GM21529 (cell line): ENCODE measurements at regions not wholly inside any gene's neighbourhood (a gene's known extent, or its start where the extent isn't known, plus 50 kb on each side); places are given as distances from the start of the nearest gene placed in this dataset.

Experiments
- ATAC-seq: cut with Tn5 transposase; IDR thresholded peaks from one replicate; pipeline ENCODE4 v1.9.1; 2021; ENCODE audit not compliant: unreplicated experiment

DNA sequence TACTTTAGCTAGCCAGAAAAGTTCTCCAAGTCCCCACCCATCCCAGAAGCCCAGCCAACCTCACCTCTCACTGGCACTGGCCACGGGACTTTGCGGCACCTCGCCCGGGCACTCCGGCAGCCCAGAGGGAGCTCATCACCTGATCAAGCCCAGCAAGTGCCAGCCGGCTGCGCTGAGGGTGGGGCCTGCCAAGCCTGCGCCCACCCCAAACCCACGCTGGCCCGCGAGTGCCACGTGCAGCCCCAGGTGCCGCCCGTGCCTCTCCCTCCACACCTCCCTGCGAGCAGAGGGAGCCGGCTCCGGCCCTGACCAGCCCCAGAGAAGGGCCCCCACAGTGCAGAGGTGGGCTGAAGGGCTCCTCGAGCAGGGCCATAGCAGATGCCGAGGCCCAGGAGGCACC lies 585.0 kb upstream of the HS6ST1 start:
- no peak for ATAC-seq

GRCh38 chr2:128911276-128911675 lies 592.6 kb upstream of the HS6ST1 start:
- no peak for ATAC-seq

- no peak for ATAC-seq
Observed at GRCh38 chr2:128914320-128914719, 595.7 kb upstream of the HS6ST1 start.

DNA sequence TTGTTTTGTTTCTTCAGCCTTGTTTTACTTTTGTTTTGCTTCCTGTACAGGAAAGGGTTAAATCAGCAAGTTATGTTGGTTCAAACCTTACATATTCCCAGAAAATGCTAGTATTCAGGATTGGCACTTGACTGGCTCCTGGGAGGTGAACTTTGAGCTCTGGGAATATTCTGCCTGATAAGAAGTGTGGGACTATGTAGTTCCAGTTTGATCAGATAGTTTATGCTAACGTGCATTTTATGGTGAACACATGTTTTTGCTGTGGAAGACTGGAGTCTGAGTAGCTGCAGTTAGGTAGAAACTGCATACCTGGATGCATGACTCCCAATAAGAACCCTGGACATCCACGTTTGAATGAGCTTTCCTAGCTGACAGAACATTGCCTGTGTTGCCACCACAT lies 603.1 kb upstream of the HS6ST1 start:
- no peak for ATAC-seq

DNA sequence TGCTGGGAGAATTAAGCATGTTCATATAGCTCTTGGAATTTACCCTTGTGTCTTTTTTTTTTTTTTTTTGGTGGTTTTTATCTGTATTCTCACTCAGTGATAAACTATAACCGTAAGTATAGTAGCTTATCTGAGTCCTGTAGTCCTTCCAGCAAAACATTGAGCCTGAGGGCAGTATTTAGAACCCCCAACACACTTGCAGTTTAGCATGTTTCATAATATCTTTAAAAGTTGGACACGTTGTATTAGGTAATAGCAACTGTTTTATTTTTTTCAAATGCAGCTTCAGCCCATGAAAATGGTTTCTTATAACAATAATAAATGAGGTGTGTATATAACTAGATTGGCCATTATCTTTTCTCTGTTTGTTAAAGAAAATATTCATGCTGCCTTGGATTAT lies 603.5 kb upstream of the HS6ST1 start:
- no peak for ATAC-seq

GRCh38 chr2:128925631-128926030 lies 607.0 kb upstream of the HS6ST1 start:
- no peak for ATAC-seq

DNA sequence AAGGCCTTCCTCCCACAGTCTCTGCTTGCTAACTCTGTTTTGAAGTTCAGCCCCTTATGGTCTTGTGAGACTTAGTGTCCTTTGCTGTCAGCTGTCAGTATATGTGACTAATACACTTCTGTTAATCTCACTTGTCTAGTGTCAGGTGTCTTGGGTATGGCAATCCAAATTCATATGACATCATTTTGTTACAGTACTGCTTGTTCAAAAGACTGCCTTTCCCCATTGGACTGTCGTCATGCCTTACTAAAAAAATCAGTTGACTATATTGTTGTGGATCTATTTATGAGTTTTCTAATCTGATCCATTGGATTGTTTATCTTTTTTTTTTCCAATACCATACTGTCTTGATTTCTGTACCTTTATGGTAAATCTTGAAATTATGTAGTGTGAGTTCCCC lies 611.4 kb upstream of the HS6ST1 start:
- ATAC-seq = no peak

- ATAC-seq = no peak
Observed at GRCh38 chr2:128940378-128940777, 621.7 kb upstream of the HS6ST1 start.

- ATAC-seq = no peak
Observed at GRCh38 chr2:128941751-128942150, 623.1 kb upstream of the HS6ST1 start.

DNA sequence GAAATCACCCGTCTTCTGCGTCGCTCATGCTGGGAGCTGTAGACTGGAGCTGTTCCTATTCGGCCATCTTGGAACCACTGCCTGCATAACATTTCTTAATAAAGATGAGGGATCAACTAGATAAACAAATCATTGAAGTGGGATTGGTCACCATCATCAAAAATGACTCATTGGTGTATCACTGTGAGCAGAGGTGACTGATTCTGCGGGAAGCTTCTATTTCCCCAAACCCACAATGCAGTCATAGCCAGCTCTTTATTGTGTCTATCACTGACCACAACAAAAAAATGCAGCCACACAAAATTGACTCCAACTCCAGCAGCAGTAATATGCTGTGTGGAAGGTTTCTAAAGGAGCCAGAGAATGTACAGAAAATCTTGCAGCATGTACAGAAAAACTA lies 630.7 kb upstream of the HS6ST1 start:
- ATAC-seq = no peak

DNA sequence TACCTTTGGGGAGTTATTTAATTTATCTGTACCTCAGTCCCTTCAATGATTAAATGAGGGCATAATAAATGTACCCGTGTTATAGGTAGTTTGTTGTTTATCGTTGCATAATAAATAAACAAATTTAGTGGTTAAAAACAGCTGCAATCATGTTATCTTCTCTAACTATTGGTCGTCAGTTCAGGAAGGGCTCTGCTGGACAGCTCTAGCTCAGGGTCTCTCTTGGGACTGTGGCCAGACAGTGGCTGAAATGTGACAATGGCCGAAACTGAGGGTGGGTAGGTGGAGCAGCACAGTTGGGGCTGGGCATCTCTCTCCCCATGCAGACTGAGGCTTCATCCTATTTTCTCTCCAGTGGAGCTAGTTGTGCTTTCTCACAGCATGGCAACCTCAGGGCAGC lies 632.1 kb upstream of the HS6ST1 start:
- no peak for ATAC-seq

DNA sequence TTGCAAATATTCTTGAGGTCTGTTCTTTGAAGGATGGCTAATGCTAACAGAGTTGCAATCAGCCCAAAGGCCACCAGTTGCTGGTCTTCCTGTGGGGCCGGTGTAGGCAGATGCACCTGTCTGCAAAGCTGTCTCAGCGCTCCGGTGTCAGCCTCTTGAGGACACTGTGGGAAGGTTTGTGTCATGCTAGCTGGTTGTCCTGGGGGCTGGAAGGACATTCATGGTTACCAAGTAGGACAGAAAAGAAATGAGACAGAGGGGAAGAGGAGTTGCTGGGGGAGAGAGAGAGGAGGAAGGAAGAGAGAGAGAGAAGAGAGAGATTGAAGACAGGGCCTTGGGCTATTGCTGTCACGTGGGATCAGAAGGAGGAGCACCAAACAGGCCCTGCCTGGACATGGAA lies 639.6 kb upstream of the HS6ST1 start:
- no peak for ATAC-seq

DNA sequence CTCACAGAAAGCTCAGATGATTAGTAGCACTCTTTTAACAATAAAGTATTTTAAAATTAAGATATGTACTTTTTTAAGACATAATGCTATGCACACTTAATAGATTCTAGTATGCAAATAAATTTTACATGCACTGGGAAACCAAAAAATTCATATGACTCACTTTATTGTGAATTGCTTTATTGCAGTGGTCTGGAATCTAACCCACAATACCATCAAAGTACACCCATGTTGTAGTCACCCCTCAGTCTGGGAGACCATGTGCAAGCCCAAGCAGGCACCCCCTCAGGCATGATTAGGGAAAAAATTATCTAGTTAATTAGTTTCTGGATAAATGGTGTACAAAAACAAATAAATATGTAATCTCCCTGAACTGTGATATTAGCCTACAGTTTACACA lies 649.0 kb upstream of the HS6ST1 start:
- no peak for ATAC-seq

- no peak for ATAC-seq
Observed at GRCh38 chr2:128969374-128969773, 650.7 kb upstream of the HS6ST1 start.

GRCh38 chr2:128970332-128971116 lies 651.9 kb upstream of the HS6ST1 start:
- ATAC-seq = no peak

GRCh38 chr2:128973566-128973965 lies 654.9 kb upstream of the HS6ST1 start:
- no peak for ATAC-seq

GRCh38 chr2:128978212-128978611 lies 659.5 kb upstream of the HS6ST1 start:
- ATAC-seq = no peak

DNA sequence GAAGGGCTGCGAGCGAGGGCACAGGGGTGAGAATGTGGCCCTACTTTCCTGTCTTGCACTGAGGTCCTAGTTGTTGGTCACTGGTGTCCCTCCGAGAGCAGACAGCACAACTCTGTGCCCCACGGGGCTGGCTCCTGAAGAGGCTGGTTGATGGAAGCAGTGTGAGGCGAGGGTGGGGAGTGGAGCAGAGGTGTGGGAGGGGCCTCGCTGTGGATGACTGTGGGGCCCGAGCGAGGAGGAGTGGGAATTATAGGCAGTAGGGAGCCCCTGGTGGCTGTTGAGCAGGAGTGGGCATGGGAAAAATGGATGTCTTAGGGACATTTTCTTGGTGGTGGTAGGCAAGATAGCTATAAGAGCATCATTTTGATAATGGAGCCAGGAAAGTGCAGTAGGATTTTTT lies 660.5 kb upstream of the HS6ST1 start:
- no peak for ATAC-seq

GRCh38 chr2:128980475-128980874 lies 661.8 kb upstream of the HS6ST1 start:
- no peak for ATAC-seq

GRCh38 chr2:128981353-128981752 lies 662.7 kb upstream of the HS6ST1 start:
- ATAC-seq = no peak

DNA sequence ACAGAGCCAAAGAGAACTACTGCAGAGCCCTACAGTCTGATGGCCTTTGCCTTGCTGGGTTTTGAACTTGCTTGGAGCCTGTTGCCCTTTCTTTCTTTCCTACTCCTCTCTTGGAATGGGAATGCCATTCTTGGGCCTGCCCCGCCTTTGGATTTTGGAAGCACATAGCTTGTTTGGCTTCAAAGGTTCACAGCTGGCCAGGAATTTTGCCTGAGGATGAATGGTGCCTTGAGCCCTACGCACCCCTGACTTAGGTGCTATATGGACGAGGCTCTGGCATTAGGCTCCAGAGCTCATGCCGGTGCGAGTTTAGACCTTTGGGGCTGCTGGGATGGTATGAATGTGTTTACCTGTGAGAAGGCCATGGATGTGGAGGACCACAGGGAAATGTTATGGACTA lies 663.3 kb upstream of the HS6ST1 start:
- no peak for ATAC-seq

- no peak for ATAC-seq
Observed at GRCh38 chr2:128982670-128983069, 664.0 kb upstream of the HS6ST1 start.

DNA sequence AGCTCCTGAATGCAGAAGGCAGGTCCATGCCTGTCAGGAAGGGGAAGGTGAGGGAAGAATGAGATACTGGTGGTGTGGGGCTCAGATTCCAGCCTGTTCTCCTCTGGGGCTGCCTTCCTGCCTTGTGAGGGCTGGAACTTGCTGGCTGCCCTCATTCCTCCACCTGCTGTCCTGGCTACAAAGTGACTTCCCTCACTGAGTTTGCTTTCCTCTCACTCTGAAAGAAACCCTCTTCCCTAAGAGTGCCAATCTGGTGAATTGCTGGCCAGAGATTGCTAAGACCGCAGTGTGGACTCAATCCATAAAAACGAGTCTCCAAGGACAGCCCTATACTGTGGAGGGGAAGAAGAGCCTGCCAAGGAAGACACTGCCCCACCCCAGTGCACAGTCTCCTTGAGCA lies 664.4 kb upstream of the HS6ST1 start:
- no peak for ATAC-seq
